Mesenchymal stem cell (in vitro differentiated cells and primary cell): ENCODE measurements at regions not wholly inside any gene's neighbourhood (a gene's known extent, or its start where the extent isn't known, plus 50 kb on each side); places are given as distances from the start of the nearest gene placed in this dataset.
"Not testable (repeated sequence)": the region's sequence is repeated elsewhere in the genome, so short reads cannot be mapped to it uniquely, and the experiment has no call there.

Experiments
- DNase-seq: peaks from one replicate; pipeline ENCODE4 v3.0.0-alpha.2; 2013
- H2AFZ ChIP-seq: one replicate; pipeline ENCODE4 v1.6.1; 2013; ENCODE audit warnings: low read depth, mild to moderate bottlenecking, control low read depth, inconsistent platforms, low read length, moderate library complexity
- H2AK5ac ChIP-seq: 2 replicates; pipeline ENCODE4 v1.6.1; 2013; ENCODE audit warnings: low read length, moderate library complexity, mild to moderate bottlenecking, inconsistent platforms; ENCODE audit not compliant: severe bottlenecking
- H2BK120ac ChIP-seq: one replicate; pipeline ENCODE4 v1.6.1; 2013; ENCODE audit warnings: low read depth, mild to moderate bottlenecking, inconsistent platforms, low read length, moderate library complexity
- H2BK12ac ChIP-seq, 2 experiments: one replicate each; pipeline ENCODE4 v1.6.1; 2013; ENCODE audit warnings: inconsistent platforms in 2 of 2, low read length in 2 of 2, mild to moderate bottlenecking in 2 of 2, moderate library complexity in 2 of 2, control low read depth in 1 of 2
- H2BK15ac ChIP-seq: one replicate; pipeline ENCODE4 v1.6.1; 2013; ENCODE audit warnings: mild to moderate bottlenecking, low read depth, inconsistent platforms; ENCODE audit not compliant: poor library complexity, severe bottlenecking
- H2BK5ac ChIP-seq: 2 replicates; pipeline ENCODE4 v1.6.1; 2013; ENCODE audit warnings: low read depth, mild to moderate bottlenecking, low read length, control low read depth, inconsistent platforms; ENCODE audit not compliant: poor library complexity, severe bottlenecking
- H3K14ac ChIP-seq, 2 experiments: one replicate each; pipeline ENCODE4 v1.6.1; 2013; ENCODE audit warnings: inconsistent platforms in 2 of 2, low read length in 2 of 2, control low read depth in 1 of 2, mild to moderate bottlenecking in 1 of 2, moderate library complexity in 1 of 2
- H3K18ac ChIP-seq, 2 experiments: one replicate each; pipeline ENCODE4 v1.6.1; 2013; ENCODE audit warnings: inconsistent platforms in 2 of 2, low read length in 2 of 2, control low read depth in 1 of 2, low read depth in 1 of 2, mild to moderate bottlenecking in 1 of 2
- H3K23ac ChIP-seq, 2 experiments: one replicate each; pipeline ENCODE4 v1.6.1; 2013; ENCODE audit warnings: inconsistent platforms in 2 of 2, low read length in 2 of 2, mild to moderate bottlenecking in 2 of 2, moderate library complexity in 2 of 2, control low read depth in 1 of 2
- H3K27ac ChIP-seq: 2 replicates; pipeline ENCODE4 v1.5.1; 2013; ENCODE audit warnings: mild to moderate bottlenecking, moderate library complexity, low read length, control low read depth, inconsistent platforms; ENCODE audit not compliant: poor library complexity, severe bottlenecking
- H3K27me3 ChIP-seq, 2 experiments: 2 replicates each; pipeline versions ENCODE4 v1.6.1 to v1.7.0; 2013; ENCODE audit warnings: low read length in 2 of 2, mild to moderate bottlenecking in 2 of 2, moderate library complexity in 2 of 2, control low read depth in 1 of 2, inconsistent platforms in 1 of 2; ENCODE audit not compliant: control insufficient read depth in 1 of 2, insufficient read depth in 1 of 2
- H3K36me3 ChIP-seq, 2 experiments: 2 replicates each; pipeline versions ENCODE4 v1.6.1 to v1.7.0; 2013; ENCODE audit warnings: low read length in 2 of 2, control low read depth in 1 of 2, inconsistent platforms in 1 of 2, low read depth in 1 of 2, mild to moderate bottlenecking in 1 of 2; ENCODE audit not compliant: insufficient read depth in 2 of 2, control insufficient read depth in 1 of 2
- H3K4ac ChIP-seq, 2 experiments: one replicate each; pipeline ENCODE4 v1.6.1; 2013; ENCODE audit warnings: inconsistent platforms in 2 of 2, low read length in 2 of 2, mild to moderate bottlenecking in 2 of 2, moderate library complexity in 2 of 2, control low read depth in 1 of 2, low read depth in 1 of 2
- H3K4me1 ChIP-seq: 2 replicates; pipeline ENCODE4 v1.6.1; 2013; ENCODE audit warnings: low read depth, low read length, control low read depth; ENCODE audit not compliant: control insufficient read depth, insufficient read depth
- H3K4me2 ChIP-seq: 2 replicates; pipeline ENCODE4 v1.6.1; 2013; ENCODE audit warnings: low read length, mild to moderate bottlenecking, inconsistent platforms; ENCODE audit not compliant: poor library complexity, severe bottlenecking
- H3K4me3 ChIP-seq, 2 experiments: 2 replicates each; pipeline versions ENCODE4 v1.5.1 to v1.7.0; 2013; ENCODE audit warnings: low read length in 2 of 2, mild to moderate bottlenecking in 2 of 2, control low read depth in 1 of 2, low read depth in 1 of 2; ENCODE audit not compliant: insufficient read depth in 1 of 2
- H3K79me1 ChIP-seq: replicated peaks from 2 replicates; pipeline ENCODE4 v1.6.1; 2013; ENCODE audit warnings: mild to moderate bottlenecking, control low read depth, low read length, inconsistent platforms; ENCODE audit not compliant: poor library complexity, severe bottlenecking
- H3K9ac ChIP-seq: 2 replicates; pipeline ENCODE4 v1.7.0; 2013; ENCODE audit warnings: mild to moderate bottlenecking, low read length, moderate library complexity
- H3K9me3 ChIP-seq: 2 replicates; pipeline ENCODE4 v1.7.0; 2013; ENCODE audit warnings: mild to moderate bottlenecking, low read length; ENCODE audit not compliant: control insufficient read depth
- H4K8ac ChIP-seq: one replicate; pipeline ENCODE4 v1.6.1; 2013; ENCODE audit warnings: inconsistent platforms, mild to moderate bottlenecking, low read length, moderate library complexity
- H4K91ac ChIP-seq: one replicate; pipeline ENCODE4 v1.6.1; 2013; ENCODE audit warnings: mild to moderate bottlenecking, low read length, inconsistent platforms
- WGBS: methylation state at CpG from one replicate; pipeline ENCODE4 v1.1.7; 2013; ENCODE audit warnings: mixed read lengths; 5-methylcytosine and 5-hydroxymethylcytosine counted together

GRCh38 chr22:15772337-15772736 is 82.5 kb downstream of the POTEH start:
- H4K8ac ChIP-seq, H3K9ac ChIP-seq, H3K27ac ChIP-seq, H3K4me2 ChIP-seq, DNase-seq, H3K27me3 ChIP-seq, H3K23ac ChIP-seq, H4K91ac ChIP-seq, H2AFZ ChIP-seq, H3K14ac ChIP-seq, H2BK12ac ChIP-seq, H3K9me3 ChIP-seq, H3K79me1 ChIP-seq, H3K4me3 ChIP-seq, H3K18ac ChIP-seq, H2AK5ac ChIP-seq, H3K4ac ChIP-seq, H2BK5ac ChIP-seq, H2BK15ac ChIP-seq, H2BK120ac ChIP-seq, H3K4me1 ChIP-seq, H3K36me3 ChIP-seq: not testable (repeated sequence)
- WGBS, result 46% methylated on average over 2 of the region's 3 CpGs

- H2BK120ac ChIP-seq, H3K18ac ChIP-seq, H2BK15ac ChIP-seq, H2BK12ac ChIP-seq, H3K36me3 ChIP-seq, H3K4me1 ChIP-seq, H3K79me1 ChIP-seq, H3K23ac ChIP-seq, H2AK5ac ChIP-seq, H3K9ac ChIP-seq, H4K8ac ChIP-seq, H3K9me3 ChIP-seq, H3K14ac ChIP-seq, H2BK5ac ChIP-seq, DNase-seq, H3K27me3 ChIP-seq, H3K27ac ChIP-seq, H3K4ac ChIP-seq, H2AFZ ChIP-seq, H4K91ac ChIP-seq, H3K4me2 ChIP-seq, H3K4me3 ChIP-seq: not testable (repeated sequence)
- WGBS, result no CpG with 5 or more reads among the region's 7 CpGs
These were observed 85.3 kb downstream of the POTEH start for GRCh38 chr22:15775118-15775517.

- H2BK5ac ChIP-seq, H3K9me3 ChIP-seq, H4K91ac ChIP-seq, H3K18ac ChIP-seq, H3K27me3 ChIP-seq, H3K4me3 ChIP-seq, DNase-seq, H3K4me2 ChIP-seq, H4K8ac ChIP-seq, H3K14ac ChIP-seq, H2AFZ ChIP-seq, H2BK12ac ChIP-seq, H3K4me1 ChIP-seq, H3K9ac ChIP-seq, H2BK15ac ChIP-seq, H3K27ac ChIP-seq, H3K79me1 ChIP-seq, H3K4ac ChIP-seq, H3K36me3 ChIP-seq, H2AK5ac ChIP-seq, H3K23ac ChIP-seq, H2BK120ac ChIP-seq: not testable (repeated sequence)
- 89% methylated on average over 6 of the region's 43 CpGs for WGBS
These were observed 86.1 kb downstream of the POTEH start for GRCh38 chr22:15775670-15776669.

- not testable (repeated sequence) for H4K91ac ChIP-seq, H3K36me3 ChIP-seq, H4K8ac ChIP-seq, H3K14ac ChIP-seq, H2AK5ac ChIP-seq, H2BK120ac ChIP-seq, H3K9ac ChIP-seq, H3K4ac ChIP-seq, DNase-seq, H2BK15ac ChIP-seq, H3K4me2 ChIP-seq, H2BK5ac ChIP-seq, H3K79me1 ChIP-seq, H2AFZ ChIP-seq, H3K4me3 ChIP-seq, H3K4me1 ChIP-seq, H3K23ac ChIP-seq, H3K27me3 ChIP-seq, H3K27ac ChIP-seq, H2BK12ac ChIP-seq, H3K18ac ChIP-seq, H3K9me3 ChIP-seq
- WGBS, result no CpG with 5 or more reads among the region's 16 CpGs
These were observed 86.9 kb downstream of the POTEH start for GRCh38 chr22:15776727-15777126.
